Trophoblast cell (in vitro differentiated cells and primary cell): ENCODE measurements at regions not wholly inside any gene's neighbourhood (a gene's known extent, or its start where the extent isn't known, plus 50 kb on each side); places are given as distances from the start of the nearest gene placed in this dataset.
A peak's percentile ranks its signal among the peaks of the same experiment; 100 is the strongest.
"Not testable (repeated sequence)": the region's sequence is repeated elsewhere in the genome, so short reads cannot be mapped to it uniquely, and the experiment has no call there.

ENCODE experiments used
- DNase-seq, 2 donors: peaks; one replicate each; pipeline ENCODE4 v3.0.0-alpha.2; 2016
- H2AFZ ChIP-seq: 2 replicates; pipeline ENCODE4 v1.6.1; 2013; ENCODE audit warnings: low read length, moderate library complexity, mild to moderate bottlenecking; ENCODE audit not compliant: insufficient read depth, poor library complexity
- H2AK5ac ChIP-seq: 2 replicates; pipeline ENCODE4 v1.6.1; 2013; ENCODE audit warnings: mild to moderate bottlenecking, low read length
- H2BK120ac ChIP-seq: 2 replicates; pipeline ENCODE4 v1.6.1; 2013; ENCODE audit warnings: low read length, mild to moderate bottlenecking, moderate library complexity; ENCODE audit not compliant: insufficient read depth, poor library complexity
- H2BK12ac ChIP-seq: 2 replicates; pipeline ENCODE4 v1.6.1; 2013; ENCODE audit warnings: mild to moderate bottlenecking, low read length, moderate library complexity
- H2BK5ac ChIP-seq: 2 replicates; pipeline ENCODE4 v1.6.1; 2013; ENCODE audit warnings: low read length, low read depth, moderate library complexity, mild to moderate bottlenecking; ENCODE audit not compliant: poor library complexity
- H3K14ac ChIP-seq: 2 replicates; pipeline ENCODE4 v1.6.1; 2013; ENCODE audit warnings: mild to moderate bottlenecking, low read length
- H3K18ac ChIP-seq: 2 replicates; pipeline ENCODE4 v1.6.1; 2013; ENCODE audit warnings: mild to moderate bottlenecking, low read length
- H3K23ac ChIP-seq: 2 replicates; pipeline ENCODE4 v1.6.1; 2013; ENCODE audit warnings: low read length
- H3K27ac ChIP-seq: 2 replicates; pipeline ENCODE4 v1.5.1; 2013; ENCODE audit warnings: low read depth, mild to moderate bottlenecking, inconsistent platforms, low read length, moderate library complexity
- H3K27me3 ChIP-seq: 2 replicates; pipeline ENCODE4 v1.6.1; 2013; ENCODE audit warnings: inconsistent platforms, mild to moderate bottlenecking, low read length, moderate library complexity; ENCODE audit not compliant: insufficient read depth
- H3K36me3 ChIP-seq, 2 experiments: 1 replicate in 1 of 2; 2 replicates in 1 of 2; pipeline ENCODE4 v1.6.1; 2013; ENCODE audit warnings: low read length in 2 of 2, mild to moderate bottlenecking in 2 of 2, moderate library complexity in 1 of 2; ENCODE audit not compliant: insufficient read depth in 2 of 2, control insufficient read depth in 1 of 2
- H3K4ac ChIP-seq: 2 replicates; pipeline ENCODE4 v1.6.1; 2013; ENCODE audit warnings: low read depth, mild to moderate bottlenecking, low read length, moderate library complexity
- H3K4me1 ChIP-seq, 2 experiments: 1 replicate in 1 of 2; 2 replicates in 1 of 2; pipeline ENCODE4 v1.6.1; 2013; ENCODE audit warnings: low read length in 2 of 2, mild to moderate bottlenecking in 2 of 2, moderate library complexity in 1 of 2; ENCODE audit not compliant: insufficient read depth in 2 of 2, control insufficient read depth in 1 of 2
- H3K4me2 ChIP-seq: 2 replicates; pipeline ENCODE4 v1.6.1; 2013; ENCODE audit warnings: inconsistent platforms, mild to moderate bottlenecking, low read length, moderate library complexity
- H3K4me3 ChIP-seq: 2 replicates; pipeline ENCODE4 v1.5.1; 2013; ENCODE audit warnings: mild to moderate bottlenecking, low read depth, low read length, inconsistent platforms
- H3K79me1 ChIP-seq: one replicate; pipeline ENCODE4 v1.6.1; 2013; ENCODE audit warnings: low read length
- H3K79me2 ChIP-seq: 2 replicates; pipeline ENCODE4 v1.6.1; 2013; ENCODE audit warnings: low read length, mild to moderate bottlenecking; ENCODE audit not compliant: control insufficient read depth, insufficient read depth, poor library complexity
- H3K9ac ChIP-seq: 2 replicates; pipeline ENCODE4 v1.6.1; 2013; ENCODE audit warnings: mild to moderate bottlenecking, low read length
- H3K9me3 ChIP-seq: 2 replicates; pipeline ENCODE4 v1.6.1; 2013; ENCODE audit warnings: low read depth, mild to moderate bottlenecking, control low read depth, inconsistent platforms, low read length; ENCODE audit not compliant: insufficient read depth
- H4K12ac ChIP-seq: 2 replicates; pipeline ENCODE4 v1.6.1; 2013; ENCODE audit warnings: low read depth, mild to moderate bottlenecking, low read length, moderate library complexity
- H4K8ac ChIP-seq: 2 replicates; pipeline ENCODE4 v1.6.1; 2013; ENCODE audit warnings: low read depth, mild to moderate bottlenecking, low read length, moderate library complexity
- H4K91ac ChIP-seq: one replicate; pipeline ENCODE4 v1.6.1; 2013; ENCODE audit warnings: low read depth, mild to moderate bottlenecking, low read length, moderate library complexity
- WGBS: extraction: QIAGEN DNeasy Blood & Tissue Kit; methylation state at CpG from one replicate; pipeline ENCODE4 v1.1.7; 2013; ENCODE audit warnings: missing lambda C conversion rate; ENCODE audit not compliant: insufficient read length, insufficient coverage; ENCODE audit errors: extremely low coverage; 5-methylcytosine and 5-hydroxymethylcytosine counted together

DNA sequence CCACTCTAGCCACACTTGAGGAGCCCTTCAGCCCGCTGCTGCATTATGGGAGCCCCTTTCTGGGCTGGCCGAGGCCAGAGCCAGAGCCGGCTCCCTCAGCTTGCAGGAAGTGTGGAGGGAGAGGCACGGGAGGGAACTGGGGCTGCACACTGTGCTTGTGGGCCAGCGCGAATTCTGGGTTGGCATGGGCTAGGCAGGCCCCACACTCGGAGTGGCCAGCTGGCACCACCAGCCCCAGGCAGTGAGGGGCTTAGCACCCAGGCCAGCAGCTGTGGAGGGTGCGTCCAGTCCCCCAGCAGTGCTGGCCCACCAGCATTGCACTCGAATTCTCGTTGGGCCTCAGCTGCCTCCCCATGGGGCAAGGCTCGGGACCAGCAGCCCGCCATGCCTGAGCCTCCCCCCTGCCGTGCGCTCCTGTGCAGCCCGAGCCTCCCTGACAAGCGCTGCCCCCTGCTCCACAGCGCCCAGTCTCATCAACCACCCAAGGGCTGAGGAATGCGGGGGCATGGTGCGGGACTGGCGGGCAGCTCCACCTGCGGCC, 785.9 kb upstream of the TPTE start:
- Histone ChIP-seq H2BK12ac (no peak overlapping the region), H4K12ac (no peak overlapping the region), H3K4me2 (no peak overlapping the region), H2AK5ac (no peak overlapping the region), H3K4me3 (peak overlapping the region; percentile 60), H2AFZ (no peak overlapping the region), H4K91ac (no peak overlapping the region), H3K79me2 (no peaks in the 10 kb centered on the region), H3K4ac (no peak overlapping the region), H3K14ac (no peak overlapping the region), H3K9ac (peak overlapping the region; percentile 4), H3K27ac (no peak overlapping the region), H3K18ac (no peak overlapping the region), H4K8ac (no peak overlapping the region), H2BK120ac (no peak overlapping the region), H3K79me1 (no peaks in the 10 kb centered on the region), H3K27me3 (no peaks in the 10 kb centered on the region), H3K36me3 (no peaks in the 10 kb centered on the region), H3K23ac (no peak overlapping the region), H2BK5ac (no peak overlapping the region), H3K9me3 (peaks cover 33% of the 10 kb centered on the region), H3K4me1 (no peaks in the 10 kb centered on the region)
- DNase-seq: no peak
- WGBS: no CpG with 5 or more reads among the region's 21 CpGs

GRCh38 chr21:9737301-9737700, 784.1 kb upstream of the TPTE start:
- peaks cover 36% of the 10 kb centered on the region for H3K9me3 ChIP-seq
- no CpG with 5 or more reads among the region's 2 CpGs for WGBS
- H3K4me1 ChIP-seq, DNase-seq, H3K4me2 ChIP-seq, H3K79me2 ChIP-seq, H4K8ac ChIP-seq, H2BK5ac ChIP-seq, H2AK5ac ChIP-seq, H4K12ac ChIP-seq, H3K14ac ChIP-seq, H3K27ac ChIP-seq, H2AFZ ChIP-seq, H2BK120ac ChIP-seq, H3K4ac ChIP-seq, H3K23ac ChIP-seq, H3K4me3 ChIP-seq, H3K9ac ChIP-seq, H3K79me1 ChIP-seq, H3K18ac ChIP-seq, H4K91ac ChIP-seq, H3K36me3 ChIP-seq, H2BK12ac ChIP-seq, H3K27me3 ChIP-seq: not testable (repeated sequence)

GRCh38 chr21:9737871-9738515, 783.4 kb upstream of the TPTE start:
- not testable (repeated sequence) for H3K18ac ChIP-seq, H3K4me1 ChIP-seq, H3K79me2 ChIP-seq, H3K23ac ChIP-seq, H2BK12ac ChIP-seq, H3K9ac ChIP-seq, H2AFZ ChIP-seq, H3K14ac ChIP-seq, H3K79me1 ChIP-seq, H3K4me2 ChIP-seq, H3K27ac ChIP-seq, H2AK5ac ChIP-seq, H4K91ac ChIP-seq, H3K27me3 ChIP-seq, H2BK5ac ChIP-seq, H4K8ac ChIP-seq, H2BK120ac ChIP-seq, H3K36me3 ChIP-seq, H4K12ac ChIP-seq, H3K4me3 ChIP-seq, H3K4ac ChIP-seq
- DNase-seq: peak in 1 of 2 donors; percentile 51
- no CpG with 5 or more reads among the region's 5 CpGs for WGBS
- peaks cover 35% of the 10 kb centered on the region for H3K9me3 ChIP-seq

- H3K27ac ChIP-seq: no peak overlapping the region
- H3K14ac ChIP-seq: no peak overlapping the region
- H2BK120ac ChIP-seq: no peak overlapping the region
- DNase-seq: no peak
- H4K12ac ChIP-seq: no peak overlapping the region
- no peak overlapping the region for H2AFZ ChIP-seq
- H4K91ac ChIP-seq: no peak overlapping the region
- H3K4ac ChIP-seq: no peak overlapping the region
- H3K4me2 ChIP-seq: no peak overlapping the region
- no peak overlapping the region for H3K23ac ChIP-seq
- H2BK12ac ChIP-seq: no peak overlapping the region
- H3K9me3 ChIP-seq: peaks cover 36% of the 10 kb centered on the region
- no peak overlapping the region for H3K18ac ChIP-seq
- no CpG with 5 or more reads among the region's 2 CpGs for WGBS
- H3K79me2 ChIP-seq: no peaks in the 10 kb centered on the region
- no peak overlapping the region for H2BK5ac ChIP-seq
- no peak overlapping the region for H4K8ac ChIP-seq
- no peak overlapping the region for H3K4me3 ChIP-seq
- no peaks in the 10 kb centered on the region for H3K36me3 ChIP-seq
- H3K4me1 ChIP-seq: no peaks in the 10 kb centered on the region
- H3K27me3 ChIP-seq: no peaks in the 10 kb centered on the region
- no peaks in the 10 kb centered on the region for H3K79me1 ChIP-seq
- H2AK5ac ChIP-seq: no peak overlapping the region
- H3K9ac ChIP-seq: no peak overlapping the region
Observed at GRCh38 chr21:9738527-9738926, 782.9 kb upstream of the TPTE start.
